Smooth muscle cell (in vitro differentiated cells): ENCODE measurements at regions not wholly inside any gene's neighbourhood (a gene's known extent, or its start where the extent isn't known, plus 50 kb on each side); places are given as distances from the start of the nearest gene placed in this dataset.

ENCODE experiments used
- DNase-seq: peaks from one replicate; lab custom pipeline; 2025; ENCODE audit not compliant: unreplicated experiment; lab: John Stamatoyannopoulos, UW
- H2AFZ ChIP-seq: fragments of 200-600 bp; sonication (generic); 2 replicates; pipeline ENCODE4 v1.6.0; 2016; ENCODE audit warnings: antibody characterized with exemption, low read depth, mild to moderate bottlenecking
- H3F3A ChIP-seq: fragments of 200-600 bp; sonication (generic); 2 replicates; pipeline ENCODE4 v1.6.0; 2017; ENCODE audit warnings: antibody characterized with exemption, low read depth
- H3K27ac ChIP-seq: fragments of 200-600 bp; sonication (generic); 2 replicates; pipeline ENCODE4 v1.5.1; 2016; ENCODE audit warnings: low read depth, mild to moderate bottlenecking
- H3K27me3 ChIP-seq: fragments of 200-600 bp; sonication (generic); 2 replicates; pipeline ENCODE4 v1.6.1; 2016; ENCODE audit warnings: low read depth, mild to moderate bottlenecking
- H3K36me3 ChIP-seq: fragments of 200-600 bp; sonication (generic); 2 replicates; pipeline ENCODE4 v1.5.1; 2016; ENCODE audit warnings: low read depth
- H3K4me1 ChIP-seq: fragments of 200-600 bp; sonication (generic); 2 replicates; pipeline ENCODE4 v1.5.1; 2016; ENCODE audit warnings: low read depth
- H3K4me2 ChIP-seq: fragments of 200-600 bp; sonication (generic); 2 replicates; pipeline ENCODE4 v1.6.0; 2016; ENCODE audit warnings: mild to moderate bottlenecking
- H3K4me3 ChIP-seq: fragments of 200-600 bp; sonication (generic); 2 replicates; pipeline ENCODE4 v1.5.1; 2016; ENCODE audit warnings: mild to moderate bottlenecking
- H3K79me2 ChIP-seq: fragments of 200-600 bp; sonication (generic); 2 replicates; pipeline ENCODE4 v1.6.0; 2016; ENCODE audit warnings: low read depth, mild to moderate bottlenecking
- H3K9ac ChIP-seq: fragments of 200-600 bp; sonication (generic); 2 replicates; pipeline ENCODE4 v1.6.0; 2016; ENCODE audit warnings: low read depth
- H3K9me3 ChIP-seq: fragments of 200-600 bp; sonication (generic); replicated peaks from 2 replicates; pipeline ENCODE4 v1.5.1; 2016; ENCODE audit warnings: low read depth
- H4K20me1 ChIP-seq: fragments of 200-600 bp; sonication (generic); 2 replicates; pipeline ENCODE4 v1.6.0; 2016; ENCODE audit warnings: low read depth
- WGBS: methylation state at CpG from one replicate; pipeline ENCODE4 v1.1.7; 2016; ENCODE audit warnings: low lambda C conversion rate; 5-methylcytosine and 5-hydroxymethylcytosine counted together
- TF ChIP-seq, protein P1 (sequence below): fragments of 200-600 bp; sonication (generic); IDR thresholded peaks from 2 replicates; pipeline ENCODE4 v1.5.1; 2017; ENCODE audit warnings: borderline replicate concordance, mild to moderate bottlenecking, antibody characterized with exemption; ENCODE audit not compliant: insufficient read depth, poor library complexity, severe bottlenecking

DNA sequence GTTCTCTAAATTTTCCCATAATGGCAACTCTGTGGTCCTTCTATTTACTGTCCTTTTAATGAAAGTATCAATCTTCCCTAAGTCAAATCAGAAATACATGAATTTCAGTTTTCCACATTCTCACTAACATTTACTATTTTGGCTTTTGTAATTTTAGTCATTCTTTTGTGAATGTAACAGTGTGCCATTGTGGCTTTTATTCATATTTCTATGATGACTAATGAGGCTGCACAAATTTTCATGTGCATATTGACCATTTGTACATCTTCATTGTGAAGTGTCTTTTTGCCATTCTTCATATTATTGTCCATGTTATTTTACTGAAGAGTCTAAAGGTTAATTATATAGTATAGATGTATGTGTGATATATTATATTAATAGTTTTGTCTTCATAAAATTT lies 431.0 kb upstream of the BRINP3 start:
- H3F3A ChIP-seq = no peaks in the 10 kb centered on the region
- no peaks in the 10 kb centered on the region for H3K36me3 ChIP-seq
- no peak overlapping the region for H3K27ac ChIP-seq
- TF ChIP-seq, protein P1, sequence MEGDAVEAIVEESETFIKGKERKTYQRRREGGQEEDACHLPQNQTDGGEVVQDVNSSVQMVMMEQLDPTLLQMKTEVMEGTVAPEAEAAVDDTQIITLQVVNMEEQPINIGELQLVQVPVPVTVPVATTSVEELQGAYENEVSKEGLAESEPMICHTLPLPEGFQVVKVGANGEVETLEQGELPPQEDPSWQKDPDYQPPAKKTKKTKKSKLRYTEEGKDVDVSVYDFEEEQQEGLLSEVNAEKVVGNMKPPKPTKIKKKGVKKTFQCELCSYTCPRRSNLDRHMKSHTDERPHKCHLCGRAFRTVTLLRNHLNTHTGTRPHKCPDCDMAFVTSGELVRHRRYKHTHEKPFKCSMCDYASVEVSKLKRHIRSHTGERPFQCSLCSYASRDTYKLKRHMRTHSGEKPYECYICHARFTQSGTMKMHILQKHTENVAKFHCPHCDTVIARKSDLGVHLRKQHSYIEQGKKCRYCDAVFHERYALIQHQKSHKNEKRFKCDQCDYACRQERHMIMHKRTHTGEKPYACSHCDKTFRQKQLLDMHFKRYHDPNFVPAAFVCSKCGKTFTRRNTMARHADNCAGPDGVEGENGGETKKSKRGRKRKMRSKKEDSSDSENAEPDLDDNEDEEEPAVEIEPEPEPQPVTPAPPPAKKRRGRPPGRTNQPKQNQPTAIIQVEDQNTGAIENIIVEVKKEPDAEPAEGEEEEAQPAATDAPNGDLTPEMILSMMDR = no peak
- no peak for DNase-seq
- no peaks in the 10 kb centered on the region for H3K9me3 ChIP-seq
- no peaks in the 10 kb centered on the region for H4K20me1 ChIP-seq
- no peak overlapping the region for H3K9ac ChIP-seq
- H3K27me3 ChIP-seq = no peaks in the 10 kb centered on the region
- H2AFZ ChIP-seq = no peak overlapping the region
- no peaks in the 10 kb centered on the region for H3K79me2 ChIP-seq
- H3K4me1 ChIP-seq = peaks cover 3% of the 10 kb centered on the region
- H3K4me2 ChIP-seq = no peak overlapping the region
- H3K4me3 ChIP-seq = no peak overlapping the region

DNA sequence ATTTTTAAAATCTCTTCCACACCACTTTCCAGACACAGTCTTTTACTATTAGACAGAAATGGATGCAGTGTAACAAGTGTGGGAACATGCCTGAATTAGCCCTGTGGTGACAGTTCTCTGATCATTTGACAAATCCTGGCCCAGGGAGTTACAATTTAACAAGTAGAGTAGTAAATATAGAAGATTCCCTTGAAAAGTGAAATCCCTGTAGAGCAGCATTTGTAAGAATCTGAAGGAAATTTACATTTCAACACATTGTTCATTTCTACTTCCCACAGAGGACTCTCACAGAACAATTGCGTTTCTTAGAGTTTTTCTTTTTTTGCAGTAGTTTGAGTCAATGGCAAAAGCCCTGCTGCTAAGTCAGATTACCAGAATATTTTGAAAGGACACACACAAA lies 458.3 kb upstream of the BRINP3 start:
- no peaks in the 10 kb centered on the region for H3K36me3 ChIP-seq
- no peak overlapping the region for H3K4me2 ChIP-seq
- no peaks in the 10 kb centered on the region for H4K20me1 ChIP-seq
- no peak for DNase-seq
- WGBS = 70% methylated on average over 1 of the region's 1 CpG
- H3K4me1 ChIP-seq = no peaks in the 10 kb centered on the region
- TF ChIP-seq, protein P1 = no peak
- no peak overlapping the region for H3K4me3 ChIP-seq
- H3K9me3 ChIP-seq = no peaks in the 10 kb centered on the region
- no peak overlapping the region for H2AFZ ChIP-seq
- H3F3A ChIP-seq = no peaks in the 10 kb centered on the region
- H3K27me3 ChIP-seq = no peaks in the 10 kb centered on the region
- no peak overlapping the region for H3K27ac ChIP-seq
- no peak overlapping the region for H3K9ac ChIP-seq
- no peaks in the 10 kb centered on the region for H3K79me2 ChIP-seq

DNA sequence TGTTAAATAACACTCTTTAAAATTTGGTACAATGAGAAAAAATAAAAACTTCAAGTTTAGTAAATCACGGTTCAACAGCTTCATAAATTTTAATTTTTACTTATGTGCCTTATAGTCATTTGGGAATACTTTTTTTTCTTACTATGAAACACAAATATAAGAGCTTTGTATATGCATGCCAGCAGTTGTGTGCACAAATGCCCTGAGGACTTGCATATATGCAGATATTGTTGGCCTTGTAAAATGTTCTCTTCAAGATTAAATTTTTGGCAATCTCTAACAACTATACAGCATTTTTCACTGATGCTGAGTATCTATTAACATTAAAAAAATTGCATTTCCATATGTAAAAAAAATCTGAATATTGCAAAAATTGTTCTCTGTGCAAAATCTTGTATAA lies 458.7 kb upstream of the BRINP3 start:
- no peaks in the 10 kb centered on the region for H3K9me3 ChIP-seq
- no peak overlapping the region for H3K9ac ChIP-seq
- H3F3A ChIP-seq = no peaks in the 10 kb centered on the region
- no peaks in the 10 kb centered on the region for H3K27me3 ChIP-seq
- H4K20me1 ChIP-seq = no peaks in the 10 kb centered on the region
- WGBS = 76% methylated on average over 1 of the region's 1 CpG
- H3K4me3 ChIP-seq = no peak overlapping the region
- no peaks in the 10 kb centered on the region for H3K79me2 ChIP-seq
- H3K4me2 ChIP-seq = no peak overlapping the region
- TF ChIP-seq, protein P1 = no peak
- H3K27ac ChIP-seq = no peak overlapping the region
- no peak overlapping the region for H2AFZ ChIP-seq
- no peaks in the 10 kb centered on the region for H3K4me1 ChIP-seq
- no peak for DNase-seq
- no peaks in the 10 kb centered on the region for H3K36me3 ChIP-seq

DNA sequence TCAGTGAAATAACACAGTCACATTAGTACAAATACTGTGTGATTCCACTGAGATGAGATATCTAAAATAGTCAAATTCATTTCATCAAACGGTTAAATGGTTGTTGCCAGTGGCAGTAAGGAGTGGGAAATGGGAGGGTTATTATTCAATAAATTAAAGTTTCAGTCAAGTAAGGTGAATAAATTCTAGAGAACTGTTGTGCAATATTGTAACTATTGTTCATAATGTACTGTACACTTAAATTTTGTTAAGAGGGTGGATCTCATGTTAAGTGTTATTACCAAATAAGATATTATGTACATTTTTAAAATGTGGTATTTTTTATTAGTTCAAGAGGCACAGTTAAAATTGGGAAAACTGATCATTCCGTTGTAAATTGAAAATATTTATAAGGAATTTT lies 463.3 kb upstream of the BRINP3 start:
- H3K36me3 ChIP-seq = no peaks in the 10 kb centered on the region
- 83% methylated on average over 2 of the region's 2 CpGs for WGBS
- no peak overlapping the region for H3K4me2 ChIP-seq
- no peak overlapping the region for H3K9ac ChIP-seq
- no peaks in the 10 kb centered on the region for H3K79me2 ChIP-seq
- no peaks in the 10 kb centered on the region for H3F3A ChIP-seq
- TF ChIP-seq, protein P1 = no peak
- no peak overlapping the region for H3K27ac ChIP-seq
- no peak overlapping the region for H3K4me3 ChIP-seq
- no peaks in the 10 kb centered on the region for H3K27me3 ChIP-seq
- no peaks in the 10 kb centered on the region for H3K4me1 ChIP-seq
- H4K20me1 ChIP-seq = no peaks in the 10 kb centered on the region
- no peaks in the 10 kb centered on the region for H3K9me3 ChIP-seq
- DNase-seq = no peak
- no peak overlapping the region for H2AFZ ChIP-seq
